HepG2 (cell line): ENCODE measurements at regions not wholly inside any gene's neighbourhood (a gene's known extent, or its start where the extent isn't known, plus 50 kb on each side); places are given as distances from the start of the nearest gene placed in this dataset.

ENCODE experiments used
- ATF7 ChIP-seq, 2 experiments: fragments of 450-650 bp in 1 of 2; sonication (generic) in 1 of 2; formaldehyde crosslinking in 1 of 2; IDR thresholded peaks; 2 replicates each; pipeline versions ENCODE4 v1.4.0 to v1.6.1; 2016 to 2020; ENCODE audit warnings: antibody characterized with exemption in 1 of 2, mild to moderate bottlenecking in 1 of 2, missing genetic modification reagents in 1 of 2
- CHD4 ChIP-seq: fragments of 200-600 bp; sonication (generic); IDR thresholded peaks from 2 replicates; pipeline ENCODE4 v1.7.0; 2017; ENCODE audit warnings: mild to moderate bottlenecking, low read length, borderline replicate concordance
- CTCF ChIP-seq: sonication (generic); formaldehyde crosslinking; IDR thresholded peaks from 2 replicates; pipeline ENCODE4 v1.5.0; 2020; ENCODE audit warnings: mild to moderate bottlenecking, missing genetic modification reagents, moderate library complexity
- E2F1 ChIP-seq: sonication (generic); formaldehyde crosslinking; IDR thresholded peaks from 2 replicates; pipeline ENCODE4 v1.5.0; 2020; ENCODE audit warnings: missing genetic modification reagents
- EZH2 ChIP-seq: conservative IDR thresholded peaks from 2 replicates; pipeline ENCODE4 v1.6.1; 2012; ENCODE audit warnings: mild to moderate bottlenecking, low read depth, low read length, moderate library complexity
- FOXA1 ChIP-seq, 2 experiments: fragments of 450-650 bp in 1 of 2; sonication (generic) in 1 of 2; formaldehyde crosslinking in 1 of 2; IDR thresholded peaks; 2 replicates each; pipeline versions ENCODE4 v1.4.0 to v1.6.1; 2016 to 2020; ENCODE audit warnings: missing genetic modification reagents in 1 of 2
- KDM5A ChIP-seq: fragments of 200-600 bp; sonication (generic); IDR thresholded peaks from 2 replicates; pipeline ENCODE4 v1.7.0; 2018; ENCODE audit warnings: antibody characterized with exemption, mild to moderate bottlenecking, low read length, borderline replicate concordance
- MAFF ChIP-seq: IDR thresholded peaks from 2 replicates; pipeline ENCODE4 v1.6.1; 2011; ENCODE audit warnings: low read depth, low read length, improper control_type of control experiment
- POLR2AphosphoS5 ChIP-seq: IDR thresholded peaks from 2 replicates; pipeline ENCODE4 v1.6.1; 2012; ENCODE audit warnings: low read depth, low read length
- SIN3B ChIP-seq: fragments of 150-350 bp; IDR thresholded peaks from 2 replicates; pipeline ENCODE4 v1.6.1; 2014; ENCODE audit warnings: low read length
- TMF1 ChIP-seq: sonication (generic); formaldehyde crosslinking; IDR thresholded peaks from 2 replicates; pipeline ENCODE4 v1.8.1; 2022; ENCODE audit warnings: low read depth, missing genetic modification reagents
- ZBTB21 ChIP-seq: sonication (generic); formaldehyde crosslinking; IDR thresholded peaks from 2 replicates; pipeline ENCODE4 v1.4.0; 2020; ENCODE audit warnings: missing genetic modification reagents
- ZNF274 ChIP-seq: sonication (generic); formaldehyde crosslinking; IDR thresholded peaks from 2 replicates; pipeline ENCODE4 v1.5.1; 2020; ENCODE audit warnings: mild to moderate bottlenecking, missing genetic modification reagents
- ZNF580 ChIP-seq: IDR thresholded peaks from 2 replicates; pipeline ENCODE4 v1.6.1; 2016; ENCODE audit warnings: low read depth, borderline replicate concordance

- TF ChIP-seq ZNF274: no peak
- TF ChIP-seq TMF1 (CRISPR knock-in tag): no peak
- no peak for TF ChIP-seq MAFF
- TF ChIP-seq E2F1 (CRISPR knock-in tag): no peak
- no peak for TF ChIP-seq EZH2
- TF ChIP-seq ZNF580 (CRISPR knock-in tag): no peak
- no peak for TF ChIP-seq ZBTB21 (CRISPR knock-in tag)
- TF ChIP-seq ATF7 (IDR thresholded peaks at IDR 0.05): no peak
- no peak for TF ChIP-seq ATF7 (CRISPR knock-in tag; IDR thresholded peaks at IDR 0.05)
- no peak for TF ChIP-seq CTCF (CRISPR knock-in tag)
- no peak for TF ChIP-seq POLR2AphosphoS5
- no peak for TF ChIP-seq KDM5A
- TF ChIP-seq CHD4: no peak
- no peak for TF ChIP-seq SIN3B
- TF ChIP-seq FOXA1 (IDR thresholded peaks at IDR 0.05): no peak
- TF ChIP-seq FOXA1 (CRISPR knock-in tag; IDR thresholded peaks at IDR 0.05): no peak
Observed at GRCh38 chr15:25175789-25176615, 221.2 kb downstream of the SNRPN start.
